HG02759 (cell line): ENCODE measurements at regions not wholly inside any gene's neighbourhood (a gene's known extent, or its start where the extent isn't known, plus 50 kb on each side); places are given as distances from the start of the nearest gene placed in this dataset.

Experiments
- ATAC-seq: cut with Tn5 transposase; IDR thresholded peaks from one replicate; pipeline ENCODE4 v1.9.1; 2021; ENCODE audit warnings: mild to moderate bottlenecking, moderate library complexity; ENCODE audit not compliant: unreplicated experiment

DNA sequence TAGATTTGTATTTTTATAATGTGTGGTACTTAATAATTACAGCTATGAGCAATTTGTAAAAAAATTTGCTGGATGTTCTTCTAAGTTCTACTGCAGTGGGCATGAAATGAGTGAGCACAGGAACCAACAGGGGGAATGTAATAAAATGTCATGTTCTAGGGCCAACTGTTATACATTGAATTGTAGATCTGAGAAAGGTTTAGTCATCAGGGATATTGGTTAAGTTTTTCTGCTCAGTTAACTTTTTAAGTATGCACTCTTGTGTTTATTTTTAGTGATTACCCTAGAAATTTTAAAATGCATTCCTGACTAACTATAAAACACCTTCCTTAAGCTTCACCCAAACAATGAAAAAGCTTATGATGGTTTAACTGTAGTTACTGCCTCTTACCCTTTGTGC, 101.8 kb downstream of the CAND1 start:
- no peak for ATAC-seq

DNA sequence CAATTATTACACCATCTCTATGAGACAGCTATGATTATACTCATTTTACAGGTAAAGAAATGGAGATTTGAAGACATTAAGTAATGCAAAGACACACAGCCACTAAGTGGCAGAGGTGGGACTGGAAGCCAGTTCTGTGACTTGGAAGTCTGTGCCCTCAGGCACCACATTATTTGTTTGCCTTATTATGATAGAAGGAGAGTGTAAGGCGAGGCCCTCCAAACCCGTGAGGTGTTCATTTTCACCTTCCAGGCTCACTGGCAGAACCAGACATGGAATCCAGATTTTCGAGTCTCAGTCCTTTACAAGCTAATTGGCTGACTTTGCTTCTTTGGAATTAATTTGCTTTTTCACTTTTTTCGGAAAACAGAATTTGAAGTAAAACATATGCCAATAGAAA, 107.9 kb downstream of the CAND1 start:
- no peak for ATAC-seq

DNA sequence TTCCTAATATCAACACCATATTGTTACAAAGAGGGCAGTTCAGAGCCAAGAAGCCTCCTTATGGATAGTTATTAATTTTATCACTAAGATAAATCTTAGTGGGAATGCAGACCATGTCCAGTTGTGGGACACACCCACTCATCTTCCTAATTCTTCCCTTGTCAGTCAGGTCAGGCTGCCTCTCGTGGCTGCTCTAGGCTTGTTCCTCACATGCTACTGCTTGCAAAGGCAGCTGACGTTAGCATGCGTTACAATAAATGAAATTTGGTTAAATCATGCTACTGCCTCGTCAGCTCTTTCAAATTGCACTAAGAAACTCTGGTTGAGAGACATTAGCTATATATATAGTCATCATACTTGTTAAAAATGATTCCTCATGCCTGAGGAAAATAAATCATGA, 108.4 kb downstream of the CAND1 start:
- ATAC-seq = no peak

DNA sequence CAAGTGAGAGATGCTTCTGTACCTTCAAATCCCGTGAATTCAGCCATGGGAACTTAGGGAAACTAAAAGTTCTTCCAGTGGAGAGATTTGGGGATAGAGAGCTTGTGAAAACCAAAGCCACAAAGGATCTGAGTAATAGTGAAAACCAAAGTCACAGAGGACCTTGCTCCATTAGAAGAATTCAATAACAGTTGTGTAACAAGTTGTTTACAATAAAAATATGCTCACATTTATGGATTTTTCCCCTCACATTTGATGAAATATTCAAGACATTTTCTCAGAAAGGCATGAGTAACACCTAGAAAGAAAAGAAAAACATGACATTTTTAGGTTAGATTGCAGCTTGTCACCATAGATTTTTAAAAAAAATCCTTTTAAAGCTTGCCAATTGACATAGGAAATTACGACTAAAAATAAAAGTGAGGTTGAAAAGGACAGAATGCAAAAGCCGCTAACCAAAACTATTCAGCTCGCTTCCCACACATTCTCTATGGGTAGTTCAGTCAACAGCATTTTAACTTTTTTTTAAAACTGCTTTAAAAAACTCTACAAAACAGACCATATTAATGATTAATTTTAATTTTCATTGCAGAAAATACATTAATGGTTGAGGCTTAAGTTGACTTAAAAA, 113.2 kb downstream of the CAND1 start:
- no peak for ATAC-seq

DNA sequence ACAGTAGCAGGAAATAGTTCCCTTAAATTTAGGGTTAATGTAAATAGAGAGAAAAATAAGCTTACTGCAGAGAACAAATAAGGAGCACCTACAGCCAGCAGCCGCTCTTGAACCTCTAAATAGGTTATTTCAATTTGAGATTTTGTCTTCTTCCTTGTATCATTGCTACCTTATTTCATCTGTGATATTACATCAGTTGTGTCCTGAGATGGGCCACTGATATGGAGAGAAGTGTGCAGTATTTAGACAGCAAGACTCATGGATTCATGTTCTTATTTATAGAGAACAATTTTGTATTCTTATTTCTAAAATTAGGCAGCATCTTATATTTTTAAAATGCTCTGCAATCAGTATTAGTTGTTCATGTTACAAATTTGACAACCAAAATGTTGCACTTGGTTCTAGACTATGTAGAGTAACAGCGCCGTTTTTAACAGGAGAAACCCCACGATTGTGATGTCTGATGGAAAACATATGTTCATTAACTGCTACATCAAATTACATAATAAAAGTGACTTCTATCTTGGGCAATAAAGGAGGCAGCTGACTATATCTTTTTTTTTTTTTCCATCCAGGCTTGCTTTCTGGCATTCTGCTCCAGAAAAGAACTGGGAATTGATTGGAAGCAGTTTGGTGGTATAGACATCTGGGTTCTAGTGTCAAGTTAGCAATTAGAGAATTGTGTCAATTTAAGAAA, 117.9 kb downstream of the CAND1 start:
- ATAC-seq = no peak

DNA sequence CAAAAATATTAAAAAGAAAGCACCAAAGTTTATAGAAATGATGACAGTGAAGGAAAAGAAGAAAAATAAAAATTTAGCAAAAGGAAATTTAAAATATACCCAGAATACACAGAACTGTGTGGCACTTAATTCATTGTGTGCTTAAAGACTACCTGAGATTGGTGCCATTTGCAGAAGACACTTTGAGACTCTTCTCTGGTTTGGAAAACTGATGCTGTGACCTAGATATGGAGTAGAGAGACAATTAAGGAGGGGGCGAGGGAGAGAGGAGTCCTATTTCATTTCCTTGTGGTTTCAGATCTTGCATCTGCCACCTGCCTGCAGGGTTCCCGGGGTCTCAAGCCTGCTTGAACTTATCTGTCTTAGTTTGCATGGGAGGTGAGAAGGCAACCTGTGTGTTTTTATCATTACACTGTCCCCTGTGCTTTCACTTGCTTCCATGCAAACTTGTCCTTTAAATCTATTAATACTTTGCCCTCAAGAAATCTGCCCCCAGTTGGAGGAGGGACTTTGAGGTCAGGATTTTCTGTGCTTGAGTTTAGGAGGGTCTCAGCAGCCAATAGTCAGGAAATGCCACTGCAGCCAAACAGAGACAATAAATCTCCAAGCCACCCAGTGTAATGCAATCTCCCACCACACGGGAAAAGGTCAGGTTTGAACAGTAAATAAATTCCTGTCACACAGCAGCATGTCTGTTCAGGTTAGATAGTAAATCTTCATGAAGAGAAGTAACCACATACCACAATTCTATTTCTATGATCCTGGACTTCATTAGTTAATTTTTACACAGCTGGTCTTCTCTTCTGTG, 119.4 kb downstream of the CAND1 start:
- no peak for ATAC-seq

DNA sequence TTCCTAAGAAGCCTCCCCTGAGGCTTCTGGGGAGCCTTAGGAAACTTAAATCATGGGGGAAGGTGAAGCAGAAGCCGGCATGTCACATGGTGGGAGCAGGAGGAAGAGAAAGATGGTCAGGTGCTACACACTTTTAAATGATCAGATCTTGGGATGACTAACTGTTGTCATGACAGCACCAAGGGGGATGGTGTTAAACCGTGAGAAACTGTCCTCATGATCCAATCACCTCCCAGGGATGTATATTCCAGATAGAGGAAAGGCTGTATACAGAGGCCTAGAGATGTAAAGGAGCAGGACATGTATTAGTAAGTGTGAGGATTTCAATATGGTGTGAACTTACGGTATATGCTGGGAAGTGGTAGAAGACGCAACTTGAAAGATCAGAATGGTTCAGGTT, 121.1 kb downstream of the CAND1 start:
- no peak for ATAC-seq

DNA sequence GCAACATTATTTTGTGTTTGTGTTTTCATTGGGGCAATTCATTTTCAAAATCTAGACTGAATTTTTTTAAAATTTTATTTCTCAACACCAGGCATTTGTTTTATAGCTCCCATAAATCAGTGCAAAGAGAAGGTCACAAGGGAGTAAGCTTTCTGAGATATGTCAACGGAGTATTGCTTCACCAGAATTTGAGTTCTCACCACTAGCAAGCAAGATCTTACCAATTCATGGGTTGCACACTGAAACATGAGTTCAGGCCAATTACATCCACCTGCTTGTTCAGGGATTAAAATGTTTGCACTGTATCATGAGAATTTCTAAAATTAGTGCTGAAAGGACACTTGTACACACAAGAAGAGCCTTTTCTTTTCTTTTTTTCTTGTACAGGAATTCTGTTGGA, 121.9 kb downstream of the CAND1 start:
- ATAC-seq = no peak

DNA sequence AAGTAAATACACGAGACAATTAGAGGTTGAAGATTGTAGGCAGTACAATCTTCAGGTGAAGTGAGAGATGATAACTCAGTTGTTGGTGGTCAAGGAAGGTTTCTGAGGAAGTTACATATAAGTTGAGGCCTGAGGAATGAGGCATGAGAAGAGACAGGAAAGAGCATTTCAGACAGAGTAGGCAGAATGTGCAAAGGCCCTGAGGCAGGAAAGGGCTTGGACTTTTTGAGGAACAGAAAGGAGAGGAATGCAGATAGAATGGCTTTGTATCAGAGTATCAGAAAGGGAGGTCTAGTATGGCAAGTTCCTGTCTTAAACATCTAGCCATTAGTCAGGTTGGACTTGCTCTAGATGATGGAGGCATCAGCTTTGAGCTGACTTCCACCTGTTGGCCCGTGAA, 122.5 kb downstream of the CAND1 start:
- ATAC-seq = no peak

DNA sequence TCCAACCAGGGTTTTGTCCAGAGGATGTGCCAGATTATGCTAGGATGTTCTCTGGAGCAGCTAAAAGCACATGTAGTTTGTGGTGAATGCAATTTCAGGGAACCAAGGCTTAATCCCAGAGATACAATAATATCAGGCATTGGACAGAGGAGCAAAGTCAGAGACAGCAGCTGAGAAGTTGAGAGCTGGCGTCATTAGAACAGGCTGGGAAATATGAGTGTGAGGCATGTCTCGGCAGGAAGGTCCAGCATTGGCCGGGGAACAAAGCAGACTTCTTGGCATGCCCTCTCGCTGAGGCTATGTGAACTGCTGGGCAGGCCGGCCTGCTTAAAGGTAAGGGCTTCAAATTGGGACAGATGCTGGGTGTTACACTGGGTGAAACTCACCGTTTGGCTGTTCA, 125.4 kb downstream of the CAND1 start:
- no peak for ATAC-seq

DNA sequence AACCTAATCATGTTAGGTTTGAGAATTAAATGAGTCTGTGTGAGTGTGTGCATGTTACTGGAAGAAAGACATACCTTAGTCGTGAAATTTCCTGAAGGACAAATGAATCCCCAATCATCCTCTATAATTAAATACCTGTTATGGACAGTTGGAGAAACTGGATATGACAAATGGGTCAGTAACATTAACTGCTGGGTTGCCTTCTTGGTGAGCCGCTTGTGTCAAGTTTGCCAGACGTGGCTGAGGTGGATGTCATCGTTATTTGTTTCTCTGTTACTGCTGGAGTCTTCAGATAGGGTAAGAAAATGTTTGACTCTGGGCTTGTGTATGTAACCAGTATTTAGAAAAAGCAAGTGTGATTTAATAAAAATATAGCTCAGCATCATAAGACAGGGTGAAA, 131.6 kb downstream of the CAND1 start:
- no peak for ATAC-seq

DNA sequence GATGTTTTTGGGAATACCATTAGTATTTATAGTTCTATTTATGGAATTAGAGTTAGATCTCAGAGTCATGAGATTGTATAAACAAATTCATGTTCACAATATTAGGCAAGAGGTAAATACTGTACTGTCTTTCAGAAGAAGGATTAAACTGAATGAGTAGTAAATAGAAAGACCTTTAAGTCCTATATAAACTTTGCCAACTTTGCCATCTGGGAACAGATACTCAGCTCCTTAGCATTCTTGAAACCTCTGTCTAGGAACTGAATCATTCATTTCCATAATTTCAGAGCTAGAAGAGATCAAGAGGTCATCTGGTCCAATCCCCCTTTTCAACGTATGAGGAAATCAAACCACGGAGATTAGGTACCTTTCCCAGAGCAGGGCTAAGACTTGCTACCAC, 141.1 kb downstream of the CAND1 start:
- no peak for ATAC-seq

DNA sequence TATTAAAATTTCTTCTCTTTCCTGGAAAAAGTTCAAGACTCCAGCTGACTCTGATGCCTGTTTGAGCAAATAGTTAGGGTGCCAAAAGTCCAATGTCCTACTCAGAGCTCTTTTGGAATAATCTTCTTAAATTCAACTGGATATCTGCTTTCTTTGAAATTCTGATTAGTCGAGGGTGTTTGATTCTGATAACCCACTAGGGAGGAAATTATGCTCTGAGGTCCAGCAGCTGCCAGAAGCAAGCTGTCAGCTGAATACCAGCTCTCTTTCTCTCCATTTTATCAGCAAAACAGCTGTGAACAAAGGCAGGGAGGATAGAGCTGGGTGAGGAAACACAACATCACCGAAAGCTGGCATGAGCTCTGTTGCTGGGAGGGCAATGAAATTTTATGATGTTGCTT, 141.5 kb downstream of the CAND1 start:
- ATAC-seq = no peak

DNA sequence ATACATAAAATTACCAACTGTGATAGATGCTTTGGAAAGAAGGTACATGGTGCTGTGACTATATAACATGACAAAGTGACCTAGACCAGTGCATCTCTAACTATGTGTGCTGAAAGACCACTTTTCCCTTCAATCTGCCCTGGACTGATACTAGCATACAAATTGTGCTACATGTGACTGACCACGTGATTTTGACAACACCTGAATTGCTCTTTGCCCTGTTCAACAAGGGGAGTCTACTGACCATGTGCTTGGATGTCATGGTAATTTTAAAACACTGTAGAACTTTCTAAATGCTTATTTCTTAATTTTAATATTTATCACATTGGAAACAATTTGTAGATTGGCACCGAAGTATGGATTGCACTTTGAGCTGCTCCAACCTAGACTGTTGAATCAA, 142.4 kb downstream of the CAND1 start:
- ATAC-seq = no peak

DNA sequence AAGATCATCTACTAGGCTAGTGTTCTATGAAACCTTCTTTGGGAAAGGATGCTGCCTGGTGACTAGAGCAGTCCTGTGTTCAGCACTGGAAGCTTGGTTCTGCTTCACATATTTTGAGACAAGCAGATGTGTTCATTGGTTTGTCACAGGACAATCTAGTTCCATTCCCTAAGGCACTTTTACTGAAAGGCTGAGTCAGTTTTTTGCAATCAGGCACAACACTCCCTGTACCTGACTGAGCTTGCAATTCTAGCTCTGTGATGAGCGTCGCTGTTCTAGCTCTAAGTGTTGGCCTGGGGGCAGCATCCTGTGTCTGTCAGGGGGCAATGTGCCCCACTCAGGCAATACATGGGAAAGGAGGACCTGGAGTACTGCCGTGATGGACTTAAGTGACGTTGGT, 144.4 kb downstream of the CAND1 start:
- ATAC-seq = no peak

DNA sequence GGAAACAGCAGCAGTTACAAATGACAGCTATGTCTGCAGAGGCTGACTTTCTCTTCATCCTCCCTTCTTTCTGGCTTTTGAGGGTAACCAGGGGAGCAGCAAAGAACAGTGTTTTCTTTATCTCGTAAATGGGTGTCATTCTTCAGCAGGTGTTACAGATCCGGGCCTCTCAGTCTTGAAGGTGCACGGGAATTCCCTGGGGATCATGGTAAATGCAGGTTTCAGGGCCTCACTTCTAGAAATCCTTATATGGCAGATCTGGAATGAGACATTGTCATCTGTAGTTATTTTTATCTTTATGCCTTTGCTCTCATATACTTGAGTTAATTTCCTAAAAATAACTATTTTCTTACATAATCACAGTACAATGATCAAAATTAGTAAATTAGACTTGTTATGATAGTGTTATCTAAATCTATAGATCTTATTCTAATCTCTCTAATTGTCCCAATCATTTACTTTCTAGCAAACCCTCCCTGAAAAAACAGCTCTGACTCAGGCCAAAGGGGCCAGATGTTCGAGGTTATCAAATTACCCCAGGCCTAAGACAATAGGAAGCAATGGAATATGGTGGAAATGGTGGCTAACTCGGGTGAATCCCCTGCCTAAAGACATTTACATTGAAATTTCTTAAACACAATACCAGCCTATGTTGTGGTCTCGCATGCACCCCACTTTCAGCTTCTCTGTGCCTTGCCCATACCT, 145.0 kb downstream of the CAND1 start:
- ATAC-seq = no peak

DNA sequence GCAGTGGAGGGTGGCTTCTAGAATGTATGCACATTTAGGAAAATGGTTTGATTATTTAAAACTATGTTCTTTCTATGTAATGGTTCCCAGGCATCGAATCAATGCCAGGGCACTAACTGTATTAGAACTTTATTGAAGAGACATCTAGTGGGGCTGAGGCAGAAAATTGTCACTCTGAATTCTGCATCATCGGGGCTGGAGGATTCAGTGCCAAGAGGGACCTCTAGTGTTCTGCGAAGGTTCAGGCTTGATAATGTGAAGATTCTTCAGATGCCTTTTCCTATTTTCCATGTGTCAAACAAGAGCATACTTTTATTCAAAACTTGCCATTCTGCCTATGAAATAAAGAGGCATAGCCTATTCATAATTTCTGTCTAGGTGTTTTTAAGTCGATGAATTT, 146.3 kb downstream of the CAND1 start:
- no peak for ATAC-seq

DNA sequence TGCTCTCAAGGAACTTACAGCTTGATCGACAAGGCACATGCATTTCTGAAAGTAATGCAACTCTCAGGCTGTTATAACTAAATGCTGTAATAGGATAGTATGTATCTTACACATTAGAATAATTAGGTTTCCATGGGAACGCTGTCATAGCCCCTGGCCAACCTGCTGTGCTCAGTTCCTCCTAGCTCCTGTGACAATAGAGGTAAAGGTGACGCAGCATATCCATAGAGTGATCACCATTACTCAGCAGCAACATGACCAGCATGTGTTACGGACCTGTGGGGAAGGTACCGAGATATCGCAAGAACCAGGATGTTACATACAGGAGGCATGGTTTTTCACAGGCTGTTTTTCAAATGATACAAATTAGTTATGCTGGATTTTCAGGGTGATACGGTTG, 150.7 kb downstream of the CAND1 start:
- no peak for ATAC-seq

DNA sequence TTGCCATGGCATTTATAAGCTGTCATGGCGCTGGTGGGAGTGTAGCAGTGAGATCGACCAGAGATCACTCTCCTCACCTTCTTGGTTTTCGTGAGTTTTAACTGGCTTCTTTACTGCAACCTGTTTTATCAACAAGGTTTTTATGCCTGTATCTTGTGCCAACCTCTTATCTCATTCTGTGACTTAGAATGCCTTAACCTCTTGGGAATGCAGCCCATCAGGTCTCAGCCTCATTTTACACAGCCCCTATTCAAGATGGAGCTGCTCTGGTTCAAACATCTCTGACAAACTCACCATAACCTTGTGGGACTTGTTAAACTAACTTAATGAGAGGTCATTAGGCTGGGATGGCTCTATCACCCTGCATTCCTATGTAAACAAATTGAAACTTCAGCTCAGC, 151.3 kb downstream of the CAND1 start:
- no peak for ATAC-seq

DNA sequence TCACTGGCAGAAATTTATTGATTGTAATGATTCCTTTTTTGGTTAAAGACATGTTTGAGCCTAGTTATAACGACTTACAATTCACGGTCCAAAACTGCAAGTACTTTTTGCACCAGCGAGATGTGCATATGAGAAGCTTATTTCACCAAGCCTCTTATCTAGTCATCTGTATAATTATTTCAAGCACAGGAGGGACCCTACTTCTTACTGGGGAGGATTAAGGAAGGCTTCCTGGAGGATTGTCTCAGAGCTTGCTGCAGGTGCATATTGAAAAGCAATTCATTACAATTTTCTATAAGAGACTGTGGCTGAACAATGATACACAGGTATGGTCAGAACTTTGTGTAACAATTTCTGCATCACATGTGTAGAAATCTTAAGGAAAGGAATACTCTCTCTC, 152.9 kb downstream of the CAND1 start:
- no peak for ATAC-seq

DNA sequence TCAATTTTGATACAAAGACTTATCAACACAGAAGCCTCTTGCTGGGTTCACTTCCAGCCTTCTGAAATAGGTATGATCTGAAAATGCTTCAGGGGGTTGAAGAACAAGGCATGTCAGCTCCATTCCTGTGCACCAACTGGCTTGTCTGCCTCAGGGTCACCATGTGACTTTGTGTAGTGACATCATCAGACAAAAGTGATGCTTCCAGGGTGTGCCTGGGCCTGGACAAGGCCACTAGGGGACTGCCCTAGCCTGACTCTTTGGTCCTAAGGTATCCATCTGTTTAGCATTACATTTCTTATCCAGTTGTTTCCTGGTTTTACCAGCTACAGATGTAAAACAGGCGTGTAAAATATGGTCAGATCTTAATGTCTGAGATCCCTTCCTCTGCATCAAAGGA, 155.6 kb downstream of the CAND1 start:
- no peak for ATAC-seq

DNA sequence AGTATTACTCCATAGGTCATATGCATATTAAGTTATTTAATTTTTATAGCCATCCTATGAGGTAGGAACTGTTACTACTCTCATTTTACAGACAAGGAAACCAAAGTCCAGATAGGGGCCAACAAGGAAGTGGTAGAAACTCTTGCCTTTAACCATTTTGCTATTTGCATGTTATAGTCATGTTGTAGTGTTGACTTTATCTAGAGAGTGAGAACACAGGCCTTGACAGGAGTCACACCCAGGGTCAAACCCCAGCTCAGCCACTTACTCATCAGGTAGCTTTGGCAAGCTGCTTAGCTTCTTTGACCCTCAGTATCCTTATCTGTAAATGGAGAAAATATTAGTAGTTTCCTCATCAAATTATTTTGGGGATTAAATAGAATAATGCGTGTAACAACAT, 156.2 kb downstream of the CAND1 start:
- ATAC-seq = no peak
